Right atrium auricular region (tissue), 2 donors: ENCODE measurements at regions not wholly inside any gene's neighbourhood (a gene's known extent, or its start where the extent isn't known, plus 50 kb on each side); places are given as distances from the start of the nearest gene placed in this dataset.

Experiments
- DNase-seq: peaks from one replicate; pipeline ENCODE4 v3.0.0-alpha.2; 2019; ENCODE audit warnings: low spot score
- H3K27ac ChIP-seq, 2 donors: fragments of 200-600 bp; sonication (generic); 1 replicate in 1 of 2; 2 replicates in 1 of 2; pipeline ENCODE4 v1.5.1; 2016 to 2019
- H3K27me3 ChIP-seq, 2 donors: fragments of 200-600 bp; sonication (generic); one replicate each; pipeline versions ENCODE4 v1.5.1 to v1.6.0; 2017 to 2019
- H3K36me3 ChIP-seq: fragments of 200-600 bp; sonication (generic); one replicate; pipeline ENCODE4 v1.5.1; 2016
- H3K4me1 ChIP-seq, 2 donors: fragments of 200-600 bp; sonication (generic); one replicate each; pipeline versions ENCODE4 v1.5.1 to v1.6.0; 2017 to 2019
- H3K4me3 ChIP-seq, 2 donors: fragments of 200-600 bp; sonication (generic); 1 replicate in 1 of 2; 2 replicates in 1 of 2; pipeline ENCODE4 v1.5.1; 2017 to 2019; ENCODE audit warnings: mild to moderate bottlenecking in 1 of 2, moderate library complexity in 1 of 2
- H3K9me3 ChIP-seq, 2 donors: fragments of 200-600 bp; sonication (generic); one replicate each; pipeline ENCODE4 v1.5.1; 2019
- CTCF ChIP-seq, 2 donors: fragments of 200-600 bp; sonication (generic); IDR thresholded peaks; one replicate each; pipeline ENCODE4 v1.5.1; 2019; ENCODE audit warnings: antibody characterized with exemption in 2 of 2

GRCh38 chr4:133600008-133600407 lies 450.9 kb downstream of the PCDH10 start:
- no peak overlapping the region for H3K27ac ChIP-seq
- no peaks in the 10 kb centered on the region for H3K9me3 ChIP-seq
- no peaks in the 10 kb centered on the region for H3K36me3 ChIP-seq
- H3K4me3 ChIP-seq, result no peak overlapping the region
- H3K4me1 ChIP-seq, result no peaks in the 10 kb centered on the region
- no peaks in the 10 kb centered on the region for H3K27me3 ChIP-seq
- no peak for DNase-seq
- TF ChIP-seq CTCF (IDR thresholded peaks at IDR 0.05), result no peak

GRCh38 chr4:133598779-133599178 lies 449.7 kb downstream of the PCDH10 start:
- no peak overlapping the region for H3K4me3 ChIP-seq
- no peaks in the 10 kb centered on the region for H3K4me1 ChIP-seq
- no peak for DNase-seq
- no peaks in the 10 kb centered on the region for H3K27me3 ChIP-seq
- no peaks in the 10 kb centered on the region for H3K36me3 ChIP-seq
- no peak for TF ChIP-seq CTCF (IDR thresholded peaks at IDR 0.05)
- H3K9me3 ChIP-seq, result no peaks in the 10 kb centered on the region
- H3K27ac ChIP-seq, result no peak overlapping the region

- no peak overlapping the region for H3K27ac ChIP-seq
- TF ChIP-seq CTCF (IDR thresholded peaks at IDR 0.05), result no peak
- DNase-seq, result no peak
- no peaks in the 10 kb centered on the region for H3K4me1 ChIP-seq
- no peaks in the 10 kb centered on the region for H3K9me3 ChIP-seq
- no peaks in the 10 kb centered on the region for H3K36me3 ChIP-seq
- H3K27me3 ChIP-seq, result no peaks in the 10 kb centered on the region
- H3K4me3 ChIP-seq, result no peak overlapping the region
Measured at GRCh38 chr4:133597251-133597650, 448.2 kb downstream of the PCDH10 start.

GRCh38 chr4:133596459-133596858 lies 447.4 kb downstream of the PCDH10 start:
- no peak for DNase-seq
- H3K36me3 ChIP-seq, result no peaks in the 10 kb centered on the region
- H3K4me3 ChIP-seq, result no peak overlapping the region
- H3K27ac ChIP-seq, result no peak overlapping the region
- no peak for TF ChIP-seq CTCF (IDR thresholded peaks at IDR 0.05)
- no peaks in the 10 kb centered on the region for H3K27me3 ChIP-seq
- H3K9me3 ChIP-seq, result no peaks in the 10 kb centered on the region
- H3K4me1 ChIP-seq, result no peaks in the 10 kb centered on the region

- H3K9me3 ChIP-seq, result no peaks in the 10 kb centered on the region
- no peak for TF ChIP-seq CTCF (IDR thresholded peaks at IDR 0.05)
- no peaks in the 10 kb centered on the region for H3K36me3 ChIP-seq
- H3K4me1 ChIP-seq, result no peaks in the 10 kb centered on the region
- DNase-seq, result no peak
- no peak overlapping the region for H3K4me3 ChIP-seq
- H3K27ac ChIP-seq, result no peak overlapping the region
- no peaks in the 10 kb centered on the region for H3K27me3 ChIP-seq
Measured at GRCh38 chr4:133594390-133595207, 445.5 kb downstream of the PCDH10 start.

GRCh38 chr4:133593764-133594163 lies 444.7 kb downstream of the PCDH10 start:
- Histone ChIP-seq H3K27ac (no peak overlapping the region), H3K4me3 (no peak overlapping the region), H3K9me3 (no peaks in the 10 kb centered on the region), H3K4me1 (no peaks in the 10 kb centered on the region), H3K36me3 (no peaks in the 10 kb centered on the region), H3K27me3 (no peaks in the 10 kb centered on the region)
- no peak for TF ChIP-seq CTCF (IDR thresholded peaks at IDR 0.05)
- DNase-seq, result no peak
